Glomerular endothelial cell (primary cell): ENCODE measurements at regions not wholly inside any gene's neighbourhood (a gene's known extent, or its start where the extent isn't known, plus 50 kb on each side); places are given as distances from the start of the nearest gene placed in this dataset.
A peak's percentile ranks its signal among the peaks of the same experiment; 100 is the strongest.

Experiments
- DNase-seq: peaks from one replicate; pipeline ENCODE4 v3.0.0-alpha.2; 2011; ENCODE audit warnings: low read depth, low spot score; ENCODE audit errors: extremely low read depth

GRCh38 chr4:20393486-20394100 is 141.9 kb downstream of the SLIT2 start:
- no peak for DNase-seq

- DNase-seq, result no peak
Measured at GRCh38 chr4:20394512-20394911, 142.8 kb downstream of the SLIT2 start.

- DNase-seq, result peak; percentile 14
Measured at GRCh38 chr4:20395160-20395773, 143.6 kb downstream of the SLIT2 start.

DNA sequence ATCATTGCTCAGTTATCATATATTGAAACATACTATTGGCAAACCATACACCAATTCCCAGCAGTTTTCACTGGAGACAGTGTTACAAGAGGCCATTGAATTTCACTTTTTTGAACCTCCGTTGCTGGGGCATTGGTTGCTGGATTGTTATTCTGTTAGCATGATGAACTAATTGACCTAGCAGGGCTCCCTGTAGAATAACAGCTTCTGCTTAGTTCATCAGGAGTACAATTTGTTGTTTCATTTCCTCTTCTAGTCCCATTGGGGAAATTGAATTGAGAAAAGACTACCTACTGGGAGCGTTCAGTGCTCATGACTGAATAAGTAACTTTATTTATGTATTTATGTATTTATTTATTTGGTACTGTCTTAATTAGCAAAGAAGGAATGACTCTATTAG is 151.6 kb downstream of the SLIT2 start:
- DNase-seq, result no peak

DNA sequence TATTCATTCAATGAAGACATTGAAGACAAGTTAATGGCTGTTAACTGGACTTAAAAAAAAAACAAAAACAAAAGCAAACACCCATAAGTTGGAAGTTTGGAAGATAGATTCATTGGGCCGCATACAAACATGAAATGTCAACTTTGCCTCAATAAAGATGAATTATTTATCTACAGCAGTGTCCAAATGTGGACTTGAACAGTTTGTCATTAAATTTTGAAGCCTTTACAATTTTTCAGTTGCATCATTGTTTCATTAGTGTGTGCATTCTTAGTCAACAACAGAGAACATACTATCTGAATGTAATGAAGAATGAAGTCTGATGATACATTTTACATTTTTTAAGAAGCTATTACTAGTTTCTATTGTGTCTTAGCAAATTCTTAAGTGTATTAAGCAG is 152.1 kb downstream of the SLIT2 start:
- no peak for DNase-seq

DNA sequence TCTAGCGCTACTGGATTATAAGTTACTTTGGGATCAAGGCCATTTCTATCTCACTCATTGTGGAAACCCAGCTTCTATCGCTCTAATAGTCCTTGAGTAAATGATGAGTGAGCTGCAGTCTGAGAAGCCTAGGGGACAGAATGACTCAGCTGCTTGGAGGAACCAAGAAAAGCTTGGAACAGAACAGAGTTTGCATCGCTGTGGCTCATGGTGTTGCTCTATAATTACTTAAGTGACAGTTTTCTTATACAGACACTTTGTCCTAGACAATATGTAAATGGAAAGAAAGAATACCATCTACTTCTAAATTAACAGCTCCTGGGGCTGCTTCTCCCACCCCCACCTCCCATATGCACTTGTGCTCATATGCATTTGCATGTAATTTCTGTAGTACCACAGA is 156.9 kb downstream of the SLIT2 start:
- DNase-seq, result no peak

GRCh38 chr4:20412072-20412471 is 160.4 kb downstream of the SLIT2 start:
- DNase-seq, result no peak

- no peak for DNase-seq
Measured at GRCh38 chr4:20416800-20417199, 165.1 kb downstream of the SLIT2 start.

DNA sequence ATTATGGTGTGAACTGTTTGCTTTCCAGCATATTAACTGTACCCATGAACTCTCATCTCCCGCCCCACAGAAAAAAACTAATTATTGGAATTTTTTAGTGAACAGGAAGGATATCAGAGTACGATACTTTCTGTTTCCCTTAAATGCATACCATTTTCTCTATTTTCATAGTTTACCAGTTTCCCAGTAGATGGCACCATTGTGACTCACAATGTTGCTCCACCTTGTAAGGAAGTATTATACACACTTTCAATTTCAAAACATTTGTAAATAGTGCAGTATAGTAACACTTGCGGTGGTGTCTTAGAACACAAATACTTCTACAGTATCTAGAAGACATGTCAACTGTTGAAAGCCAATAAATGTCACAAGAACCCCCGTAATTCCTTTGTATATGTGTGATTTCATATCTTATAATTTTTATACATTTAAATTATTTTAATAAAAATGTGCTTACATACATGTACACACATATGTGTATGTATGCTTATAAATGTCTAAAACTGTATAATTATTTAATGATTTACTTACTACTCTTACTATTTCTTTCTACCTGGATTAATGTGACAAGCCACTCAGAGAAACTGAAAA is 167.3 kb downstream of the SLIT2 start:
- DNase-seq, result peak; percentile 52

DNA sequence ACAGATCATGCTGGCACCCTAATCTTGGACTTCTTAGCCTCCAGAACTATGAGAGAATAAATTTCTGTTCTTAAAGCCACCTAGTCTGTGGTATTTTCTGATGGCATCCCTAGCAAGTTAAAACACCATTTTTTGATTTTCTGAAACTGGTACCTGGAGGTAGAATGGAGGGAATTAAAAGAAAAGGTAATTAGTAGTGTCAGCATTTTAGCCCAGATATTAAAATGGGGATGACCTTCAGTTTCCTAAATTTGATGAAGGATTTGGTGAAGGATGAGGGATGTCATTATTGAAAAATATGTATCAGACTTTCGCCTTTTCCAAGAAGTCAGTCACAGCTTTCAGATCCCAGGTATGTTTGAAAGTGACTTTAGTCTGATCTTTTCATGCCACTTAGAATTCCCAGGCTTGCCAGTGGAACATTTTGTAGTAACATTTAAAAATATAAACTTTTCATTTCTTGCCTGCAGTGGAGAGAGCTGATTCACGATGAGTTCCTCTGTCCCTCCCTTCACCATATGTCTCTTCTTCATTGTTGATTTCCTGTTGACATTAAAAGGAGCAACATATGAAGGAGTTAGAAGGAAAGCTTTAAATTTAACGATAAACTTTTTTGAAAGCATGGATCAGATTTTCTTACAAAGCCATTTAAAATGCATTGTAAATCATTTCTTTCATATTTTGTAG is 169.4 kb downstream of the SLIT2 start:
- no peak for DNase-seq

DNA sequence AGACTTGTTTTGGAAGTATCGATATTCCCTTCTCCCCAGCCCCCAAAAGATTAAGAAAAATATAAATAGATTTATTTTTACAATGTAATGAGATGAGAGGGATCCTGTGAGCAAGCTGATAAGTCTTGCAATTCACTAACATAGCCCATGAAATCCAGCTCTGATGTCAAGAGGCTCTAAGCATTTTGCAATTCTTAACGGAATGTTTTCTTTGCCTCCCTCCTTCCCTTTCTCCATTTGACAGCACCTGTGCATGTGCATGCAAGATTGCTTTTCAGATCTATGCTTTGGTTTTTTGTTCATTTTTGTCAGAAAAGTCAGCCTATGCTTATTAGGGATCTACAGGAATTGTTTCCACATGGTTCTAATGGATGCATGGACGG is 169.9 kb downstream of the SLIT2 start:
- DNase-seq, result no peak

GRCh38 chr4:20422398-20422797 is 170.7 kb downstream of the SLIT2 start:
- DNase-seq, result peak; percentile 52

DNA sequence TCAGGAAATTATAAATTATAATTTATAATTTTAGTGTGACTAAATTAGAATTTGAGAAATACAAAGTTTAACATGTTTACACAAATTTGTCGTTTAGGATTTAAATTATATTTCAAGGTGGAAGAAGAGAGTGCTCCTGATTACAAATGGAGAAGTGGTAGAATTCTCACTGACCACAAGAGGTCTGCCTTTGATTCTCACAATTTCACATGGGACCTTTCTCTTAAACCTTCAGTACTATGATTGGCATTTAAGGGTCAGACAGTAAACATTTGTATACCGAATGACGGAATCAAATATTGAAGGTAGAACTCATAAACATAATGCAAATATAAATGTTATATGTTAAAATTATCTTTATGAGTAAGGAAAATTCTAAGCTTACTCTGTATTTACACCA is 171.7 kb downstream of the SLIT2 start:
- DNase-seq, result no peak

GRCh38 chr4:20426028-20426427 is 174.3 kb downstream of the SLIT2 start:
- no peak for DNase-seq

DNA sequence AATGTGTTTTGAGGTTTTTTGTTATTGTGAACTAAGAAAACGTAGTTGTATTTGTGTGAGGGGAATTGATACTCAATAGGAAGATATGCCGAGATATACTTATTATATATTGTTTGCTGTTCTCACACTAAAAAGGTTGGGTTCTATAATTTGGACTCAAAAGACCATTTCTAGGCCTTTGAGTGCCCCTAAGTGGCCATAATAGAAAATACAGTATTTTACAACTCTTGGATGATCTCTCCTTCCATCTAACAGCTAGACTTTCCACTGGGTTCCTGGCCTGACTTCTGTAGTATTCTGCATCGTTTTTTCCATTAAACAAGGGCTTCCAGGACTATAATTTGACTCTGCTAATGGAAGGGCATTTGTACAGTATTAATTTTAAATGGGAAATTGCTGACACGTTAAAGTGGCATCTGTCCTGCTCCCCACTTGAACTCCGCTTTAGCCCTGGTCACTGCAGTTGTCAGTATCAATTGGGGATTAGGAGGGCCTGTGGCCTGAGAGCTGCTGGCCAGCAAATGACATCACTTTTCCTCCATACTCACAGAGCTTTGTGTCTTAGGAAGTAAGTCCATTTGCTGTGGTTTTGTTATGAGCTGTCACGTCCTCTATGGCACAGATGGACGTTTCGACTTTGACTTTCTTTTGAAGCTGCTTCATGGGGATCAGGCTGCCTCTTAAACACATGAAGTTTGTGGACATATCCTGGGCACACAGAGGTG is 176.9 kb downstream of the SLIT2 start:
- no peak for DNase-seq

- DNase-seq, result no peak
Measured at GRCh38 chr4:20430259-20430941, 178.7 kb downstream of the SLIT2 start.

DNA sequence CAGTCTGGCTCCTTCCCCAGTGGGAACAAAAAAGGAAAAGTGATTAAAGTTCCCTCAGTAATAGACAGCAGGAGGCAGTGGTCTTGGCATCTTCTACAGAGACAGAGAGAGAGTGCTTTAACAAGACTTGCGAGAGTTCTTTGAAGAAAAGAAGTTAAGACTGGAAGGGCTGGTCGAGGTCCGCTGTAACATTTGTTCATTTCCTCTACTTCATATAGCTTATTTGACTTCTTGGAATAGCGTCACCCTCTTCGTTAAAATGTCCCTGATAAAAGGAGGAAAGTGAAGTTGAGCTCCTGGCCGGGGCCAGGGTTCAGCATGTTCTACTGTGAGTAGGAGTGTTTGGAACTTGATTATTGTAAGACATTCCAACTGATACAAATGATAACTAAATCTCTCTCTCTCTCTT is 179.8 kb downstream of the SLIT2 start:
- no peak for DNase-seq

- DNase-seq, result no peak
Measured at GRCh38 chr4:20432088-20432487, 180.4 kb downstream of the SLIT2 start.

DNA sequence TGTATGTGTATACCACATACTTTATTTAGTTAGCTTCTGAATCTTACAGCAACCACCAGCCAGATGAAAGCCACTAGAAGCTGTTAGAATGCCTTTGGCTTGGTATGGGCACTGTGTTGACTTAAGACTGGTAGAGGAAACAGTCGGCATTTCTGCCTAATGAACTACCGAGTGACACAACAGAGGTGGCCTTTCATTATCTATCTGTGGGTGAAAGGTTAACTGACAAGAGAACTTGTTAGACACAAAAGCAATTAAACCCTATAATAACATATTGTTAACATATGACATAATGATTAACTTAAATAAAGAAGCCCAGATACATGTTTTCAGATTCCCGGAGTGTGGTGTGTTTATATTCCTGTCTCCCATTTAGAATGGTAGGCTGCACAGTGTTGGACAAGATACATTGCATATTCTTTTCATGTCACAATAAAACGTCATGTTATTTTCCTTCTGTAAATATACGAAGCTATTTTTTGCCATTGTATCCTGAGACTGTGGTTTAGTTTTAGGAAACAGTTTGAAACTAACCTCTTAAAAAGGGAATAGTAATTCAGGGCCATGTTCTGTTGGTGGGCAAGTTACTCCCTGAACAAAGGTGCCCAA is 181.5 kb downstream of the SLIT2 start:
- no peak for DNase-seq

- DNase-seq, result no peak
Measured at GRCh38 chr4:20440170-20440569, 188.5 kb downstream of the SLIT2 start.
